Neural crest cell (in vitro differentiated cells): ENCODE measurements at regions not wholly inside any gene's neighbourhood (a gene's known extent, or its start where the extent isn't known, plus 50 kb on each side); places are given as distances from the start of the nearest gene placed in this dataset.
"Not testable (repeated sequence)": the region's sequence is repeated elsewhere in the genome, so short reads cannot be mapped to it uniquely, and the experiment has no call there.

Experiments
- DNase-seq: peaks from one replicate; pipeline ENCODE4 v3.0.0; 2021; ENCODE audit warnings: low read depth, mixed read lengths, low spot score
- H3K27ac Mint-ChIP-seq: one replicate; pipeline ENCODE4 v1.8.0; 2021; ENCODE audit warnings: mild to moderate bottlenecking, mixed read lengths; ENCODE audit not compliant: unreplicated experiment
- H3K27me3 Mint-ChIP-seq: 2 replicates; pipeline ENCODE4 v1.8.0; 2021; ENCODE audit warnings: low read depth, mild to moderate bottlenecking, mixed read lengths
- H3K36me3 Mint-ChIP-seq: 2 replicates; pipeline ENCODE4 v1.8.0; 2021; ENCODE audit warnings: low read depth, mild to moderate bottlenecking, mixed read lengths
- H3K4me1 Mint-ChIP-seq: 2 replicates; pipeline ENCODE4 v1.8.0; 2021; ENCODE audit warnings: mixed read lengths
- H3K4me3 Mint-ChIP-seq: one replicate; pipeline ENCODE4 v1.8.0; 2021; ENCODE audit warnings: mild to moderate bottlenecking, mixed read lengths
- H3K9me3 Mint-ChIP-seq: 2 replicates; pipeline ENCODE4 v1.8.0; 2021; ENCODE audit warnings: mixed read lengths
- TF ChIP-seq, protein P1 (sequence below): fragments of 200-600 bp; sonication (generic); conservative IDR thresholded peaks from 2 replicates; pipeline ENCODE4 v1.5.0; 2021; ENCODE audit warnings: antibody characterized with exemption, mild to moderate bottlenecking

DNA sequence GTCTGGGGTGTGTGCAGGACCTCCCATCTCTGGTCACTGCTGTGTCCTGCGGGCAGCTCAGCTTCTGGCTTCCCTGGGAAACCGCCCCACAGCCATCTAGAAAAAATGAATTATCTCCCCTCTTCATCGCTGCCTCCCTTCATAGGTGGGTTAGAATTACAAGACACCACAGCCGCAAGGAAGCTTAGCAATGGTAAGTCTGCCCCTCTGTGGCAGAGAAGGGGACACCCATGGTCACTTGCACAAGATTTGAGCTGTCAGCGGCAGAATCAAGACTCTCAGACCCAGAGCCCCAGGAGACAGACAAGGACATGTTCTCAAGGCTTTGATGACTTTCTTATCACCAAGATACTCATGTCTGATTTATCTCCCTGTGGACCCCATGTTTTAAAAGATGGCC, 110.8 kb upstream of the PABPC3 start:
- Mint-ChIP-seq H3K27me3 (peaks cover 4% of the 10 kb centered on the region), H3K9me3 (no peaks in the 10 kb centered on the region), H3K27ac (no peak overlapping the region), H3K4me3 (no peak overlapping the region), H3K36me3 (no peaks in the 10 kb centered on the region), H3K4me1 (peaks cover 8% of the 10 kb centered on the region)
- TF ChIP-seq, protein P1, sequence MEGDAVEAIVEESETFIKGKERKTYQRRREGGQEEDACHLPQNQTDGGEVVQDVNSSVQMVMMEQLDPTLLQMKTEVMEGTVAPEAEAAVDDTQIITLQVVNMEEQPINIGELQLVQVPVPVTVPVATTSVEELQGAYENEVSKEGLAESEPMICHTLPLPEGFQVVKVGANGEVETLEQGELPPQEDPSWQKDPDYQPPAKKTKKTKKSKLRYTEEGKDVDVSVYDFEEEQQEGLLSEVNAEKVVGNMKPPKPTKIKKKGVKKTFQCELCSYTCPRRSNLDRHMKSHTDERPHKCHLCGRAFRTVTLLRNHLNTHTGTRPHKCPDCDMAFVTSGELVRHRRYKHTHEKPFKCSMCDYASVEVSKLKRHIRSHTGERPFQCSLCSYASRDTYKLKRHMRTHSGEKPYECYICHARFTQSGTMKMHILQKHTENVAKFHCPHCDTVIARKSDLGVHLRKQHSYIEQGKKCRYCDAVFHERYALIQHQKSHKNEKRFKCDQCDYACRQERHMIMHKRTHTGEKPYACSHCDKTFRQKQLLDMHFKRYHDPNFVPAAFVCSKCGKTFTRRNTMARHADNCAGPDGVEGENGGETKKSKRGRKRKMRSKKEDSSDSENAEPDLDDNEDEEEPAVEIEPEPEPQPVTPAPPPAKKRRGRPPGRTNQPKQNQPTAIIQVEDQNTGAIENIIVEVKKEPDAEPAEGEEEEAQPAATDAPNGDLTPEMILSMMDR = no peak
- DNase-seq = no peak

DNA sequence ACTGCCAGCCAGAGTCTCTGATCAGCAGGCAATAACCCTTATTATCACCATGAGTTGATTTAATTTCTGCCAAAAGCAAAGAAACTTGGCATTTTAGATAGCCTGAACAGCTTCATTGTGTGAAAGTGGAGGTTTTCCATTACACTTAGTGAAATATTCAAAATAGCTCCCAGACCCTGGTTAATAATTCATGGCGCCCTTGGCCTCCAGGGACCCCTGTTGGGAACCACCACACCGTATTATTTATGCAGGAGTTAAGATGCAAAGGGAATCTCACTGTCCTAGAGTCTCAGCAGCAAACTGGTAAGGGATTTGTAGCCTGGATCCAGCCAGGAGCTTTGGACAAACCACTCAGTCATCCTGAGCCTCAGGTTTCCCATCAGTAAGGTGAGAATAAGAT, 110.0 kb upstream of the PABPC3 start:
- TF ChIP-seq, protein P1 = no peak
- H3K27ac Mint-ChIP-seq = no peak overlapping the region
- H3K4me1 Mint-ChIP-seq = peaks cover 8% of the 10 kb centered on the region
- DNase-seq = no peak
- no peaks in the 10 kb centered on the region for H3K9me3 Mint-ChIP-seq
- peaks cover 4% of the 10 kb centered on the region for H3K27me3 Mint-ChIP-seq
- H3K4me3 Mint-ChIP-seq = no peak overlapping the region
- H3K36me3 Mint-ChIP-seq = no peaks in the 10 kb centered on the region

DNA sequence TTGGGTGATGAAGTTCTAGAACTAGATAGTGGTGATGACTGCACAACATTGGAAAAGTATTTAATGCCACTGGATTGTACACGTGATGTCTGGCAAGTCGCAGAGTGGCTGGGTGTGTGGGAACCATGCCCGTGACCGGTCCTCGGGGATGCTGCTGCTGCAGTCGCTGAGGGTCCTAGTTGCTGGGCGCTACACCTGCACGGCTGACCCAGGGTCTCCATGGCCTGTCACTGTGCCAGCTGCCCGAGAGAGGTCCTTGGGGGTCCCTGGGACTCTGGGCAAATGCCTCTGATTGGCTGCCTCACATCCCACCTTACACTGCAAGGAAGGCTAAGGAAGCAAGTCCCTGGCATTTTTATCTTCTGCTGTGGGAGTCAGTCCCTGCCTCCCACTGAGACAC, 109.1 kb upstream of the PABPC3 start:
- no peak for DNase-seq
- Mint-ChIP-seq H3K27ac (no peak overlapping the region), H3K36me3 (no peaks in the 10 kb centered on the region), H3K4me3 (no peak overlapping the region), H3K4me1 (peaks cover 8% of the 10 kb centered on the region), H3K27me3 (peaks cover 9% of the 10 kb centered on the region), H3K9me3 (peaks cover 3% of the 10 kb centered on the region)
- TF ChIP-seq, protein P1 = no peak

DNA sequence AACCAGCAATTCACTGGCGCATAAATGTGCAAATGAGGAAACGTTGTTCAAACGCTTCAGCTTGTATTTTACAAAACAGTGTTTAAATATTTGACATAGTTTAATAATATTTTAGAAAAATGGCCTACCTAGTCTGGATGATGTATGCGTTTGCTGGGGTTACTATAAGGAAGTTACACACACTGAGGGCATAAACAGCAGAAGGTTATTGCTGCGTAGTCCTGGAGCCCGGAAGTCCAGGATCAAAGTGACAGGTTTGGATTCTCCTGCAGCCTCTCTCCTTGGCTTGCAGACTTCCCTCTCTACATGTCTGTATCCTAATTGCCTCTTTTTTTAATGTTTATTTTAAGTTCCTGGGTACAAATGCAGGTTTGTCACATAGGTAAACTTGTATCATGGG, 106.0 kb upstream of the PABPC3 start:
- DNase-seq, H3K9me3 Mint-ChIP-seq, H3K36me3 Mint-ChIP-seq, H3K4me3 Mint-ChIP-seq, H3K27ac Mint-ChIP-seq, H3K27me3 Mint-ChIP-seq, H3K4me1 Mint-ChIP-seq: not testable (repeated sequence)

DNA sequence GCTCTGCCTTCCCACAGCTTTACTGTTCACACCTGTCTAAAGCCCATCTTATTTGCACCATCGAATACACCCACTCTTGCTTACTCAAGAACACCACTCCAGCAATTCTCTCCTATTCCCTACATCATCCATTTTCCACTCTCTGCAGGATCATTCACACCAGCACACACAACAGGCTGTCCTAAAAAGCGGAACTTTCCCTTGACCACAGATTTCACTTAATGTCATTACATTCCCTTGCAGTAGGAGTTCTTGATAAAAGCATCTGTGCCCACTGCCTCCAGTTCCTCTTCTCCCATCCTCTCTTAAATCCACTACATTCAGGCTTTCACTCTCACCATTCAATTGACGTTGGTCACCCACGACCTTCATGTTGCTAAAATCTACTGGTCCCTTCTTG, 103.0 kb upstream of the PABPC3 start:
- not testable (repeated sequence) for H3K36me3 Mint-ChIP-seq, H3K27ac Mint-ChIP-seq

DNA sequence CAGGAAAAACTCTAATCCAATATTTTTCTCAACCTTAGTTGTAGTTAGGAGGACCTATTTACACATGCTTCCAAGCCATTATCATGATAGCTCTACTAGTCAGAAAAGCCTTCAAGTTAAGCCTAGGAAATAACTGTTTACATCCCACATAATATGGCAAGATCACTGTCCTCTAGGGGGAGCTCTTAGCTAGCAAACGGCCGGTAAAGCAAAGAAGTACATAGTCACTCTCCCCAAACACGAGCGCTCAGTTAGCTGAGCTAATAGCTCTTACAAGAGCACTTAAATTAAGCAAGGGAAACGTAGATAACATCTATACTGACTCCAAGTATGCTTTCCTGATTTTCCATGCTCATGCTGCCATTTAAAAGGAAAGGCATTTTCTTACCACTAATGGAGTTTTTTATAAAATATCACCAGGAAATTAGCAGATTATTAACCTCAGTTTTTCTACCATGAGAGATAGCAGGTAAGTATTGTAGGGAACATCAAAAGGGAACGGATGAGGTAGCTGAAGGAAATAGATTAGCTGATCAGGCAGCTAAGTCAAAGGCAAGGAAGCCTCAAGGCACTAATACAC, 100.6 kb upstream of the PABPC3 start:
- Mint-ChIP-seq H3K36me3 (no peaks in the 10 kb centered on the region), H3K27ac (no peak overlapping the region), H3K4me3 (no peak overlapping the region), H3K4me1 (no peaks in the 10 kb centered on the region), H3K27me3 (peaks cover 8% of the 10 kb centered on the region), H3K9me3 (peaks cover 3% of the 10 kb centered on the region)
- DNase-seq = peak; percentile 54
- TF ChIP-seq, protein P1 = peak; percentile 93

More for the DNA sequence above, 103.0 kb upstream of the PABPC3 start:
- DNase-seq, H3K4me3 Mint-ChIP-seq, H3K4me1 Mint-ChIP-seq, H3K9me3 Mint-ChIP-seq: not testable (repeated sequence)
- peaks cover 10% of the 10 kb centered on the region for H3K27me3 Mint-ChIP-seq
